Activated CD8-positive, alpha-beta T cell treated with anti-CD3 and anti-CD28 coated beads for 36 hours (primary cell): ENCODE measurements at regions not wholly inside any gene's neighbourhood (a gene's known extent, or its start where the extent isn't known, plus 50 kb on each side); places are given as distances from the start of the nearest gene placed in this dataset.

Experiments used
- ATAC-seq: fragments of 200-7000 bp; cut with Tn5 transposase; one replicate; pipeline ENCODE4 v1.10.0; 2021; ENCODE audit warnings: mild to moderate bottlenecking, moderate library complexity
- CTCF ChIA-PET: fragments of 350-600 bp; sonication (Branson Sonifier 250); formaldehyde crosslinking; loops from one replicate; lab custom pipeline; 2021; ENCODE audit warnings: antibody characterized with exemption; lab: Charles Lee
- POLR2A ChIA-PET: fragments of 350-600 bp; sonication (Branson Sonifier 250); formaldehyde crosslinking; loops from one replicate; lab custom pipeline; 2021; ENCODE audit warnings: antibody characterized with exemption; lab: Charles Lee
- DNase-seq: peaks from one replicate; pipeline ENCODE4 v3.0.0-alpha.2; 2020
- H3K27ac Mint-ChIP-seq: one replicate; pipeline ENCODE4 v1.8.0; 2021; ENCODE audit warnings: mild to moderate bottlenecking, mixed read lengths
- H3K27me3 Mint-ChIP-seq: one replicate; pipeline ENCODE4 v1.8.0; 2021; ENCODE audit warnings: mixed read lengths
- H3K36me3 Mint-ChIP-seq: one replicate; pipeline ENCODE4 v1.8.0; 2021; ENCODE audit warnings: low read depth, mixed read lengths
- H3K4me1 Mint-ChIP-seq: one replicate; pipeline ENCODE4 v1.8.0; 2021; ENCODE audit warnings: low read depth, mixed read lengths
- H3K4me3 Mint-ChIP-seq: one replicate; pipeline ENCODE4 v1.8.0; 2021; ENCODE audit warnings: mild to moderate bottlenecking, moderate library complexity, mixed read lengths
- H3K9me3 Mint-ChIP-seq: one replicate; pipeline ENCODE4 v1.8.0; 2021; ENCODE audit warnings: mixed read lengths
- CTCF ChIP-seq: fragments of 200-600 bp; IDR thresholded peaks from one replicate; pipeline ENCODE4 v1.8.0; 2022; ENCODE audit warnings: antibody characterized with exemption, mild to moderate bottlenecking
- intact Hi-C: fragments of 100-400 bp; cut with micrococcal nuclease; formaldehyde crosslinking; loops from one replicate; pipeline ENCODE4 v1.10.0; 2022

- intact Hi-C loops: no loop called here
- Mint-ChIP-seq H3K27me3 (no peaks in the 10 kb centered on the region), H3K36me3 (no peaks in the 10 kb centered on the region), H3K4me1 (no peaks in the 10 kb centered on the region), H3K9me3 (no peaks in the 10 kb centered on the region), H3K4me3 (no peak overlapping the region), H3K27ac (no peak overlapping the region)
- no peak for DNase-seq
- no peak for TF ChIP-seq CTCF
- ChIA-PET CTCF (no interaction called here), POLR2A (no interaction called here)
- ATAC-seq: no peak
These were observed 516.8 kb downstream of the RASEF start for GRCh38 chr9:82546136-82546535.

- CTCF ChIA-PET: no interaction called here
- Mint-ChIP-seq H3K27me3 (no peaks in the 10 kb centered on the region), H3K9me3 (no peaks in the 10 kb centered on the region), H3K36me3 (no peaks in the 10 kb centered on the region), H3K4me3 (no peak overlapping the region), H3K27ac (no peak overlapping the region), H3K4me1 (no peaks in the 10 kb centered on the region)
- intact Hi-C loops: no loop called here
- DNase-seq: no peak
- ATAC-seq: no peak
- POLR2A ChIA-PET: no interaction called here
- TF ChIP-seq CTCF: no peak
These were observed 514.9 kb downstream of the RASEF start for GRCh38 chr9:82547995-82548394.

GRCh38 chr9:82549174-82549821, 513.6 kb downstream of the RASEF start:
- Mint-ChIP-seq H3K4me1 (no peaks in the 10 kb centered on the region), H3K9me3 (no peaks in the 10 kb centered on the region), H3K27ac (no peak overlapping the region), H3K4me3 (no peak overlapping the region), H3K27me3 (no peaks in the 10 kb centered on the region), H3K36me3 (no peaks in the 10 kb centered on the region)
- ChIA-PET CTCF (no interaction called here), POLR2A (no interaction called here)
- intact Hi-C loops: no loop called here
- no peak for TF ChIP-seq CTCF
- no peak for DNase-seq
- ATAC-seq: no peak

- ChIA-PET POLR2A (no interaction called here), CTCF (no interaction called here)
- Mint-ChIP-seq H3K27me3 (no peaks in the 10 kb centered on the region), H3K27ac (no peak overlapping the region), H3K4me3 (no peak overlapping the region), H3K36me3 (no peaks in the 10 kb centered on the region), H3K4me1 (no peaks in the 10 kb centered on the region), H3K9me3 (no peaks in the 10 kb centered on the region)
- ATAC-seq (no peak), DNase-seq (no peak)
- intact Hi-C loops: no loop called here
- no peak for TF ChIP-seq CTCF
These were observed 510.2 kb downstream of the RASEF start for GRCh38 chr9:82552784-82553183.

GRCh38 chr9:82553654-82554366, 509.1 kb downstream of the RASEF start:
- Mint-ChIP-seq H3K36me3 (no peaks in the 10 kb centered on the region), H3K4me3 (no peak overlapping the region), H3K9me3 (no peaks in the 10 kb centered on the region), H3K27me3 (no peaks in the 10 kb centered on the region), H3K4me1 (no peaks in the 10 kb centered on the region), H3K27ac (no peak overlapping the region)
- ChIA-PET POLR2A (no interaction called here), CTCF (interaction anchor here (1.4 kb wide), 1 partner anchor 21 kb away, joined by 4 read pairs; no protein-coding TSS in a partner anchor)
- DNase-seq (no peak), ATAC-seq (no peak)
- no peak for TF ChIP-seq CTCF
- intact Hi-C loops: no loop called here
